T-helper 2 cell treated with Interferon-gamma antibody and Interleukin-4, amounts not matched to agents 100 ng/mL and 5 ng/mL, for 36 hours (primary cell): ENCODE measurements at regions not wholly inside any gene's neighbourhood (a gene's known extent, or its start where the extent isn't known, plus 50 kb on each side); places are given as distances from the start of the nearest gene placed in this dataset.

ENCODE experiments used
- intact Hi-C: fragments of 100-400 bp; cut with micrococcal nuclease; formaldehyde crosslinking; loops from one replicate; pipeline ENCODE4 v1.15.1; 2023

DNA sequence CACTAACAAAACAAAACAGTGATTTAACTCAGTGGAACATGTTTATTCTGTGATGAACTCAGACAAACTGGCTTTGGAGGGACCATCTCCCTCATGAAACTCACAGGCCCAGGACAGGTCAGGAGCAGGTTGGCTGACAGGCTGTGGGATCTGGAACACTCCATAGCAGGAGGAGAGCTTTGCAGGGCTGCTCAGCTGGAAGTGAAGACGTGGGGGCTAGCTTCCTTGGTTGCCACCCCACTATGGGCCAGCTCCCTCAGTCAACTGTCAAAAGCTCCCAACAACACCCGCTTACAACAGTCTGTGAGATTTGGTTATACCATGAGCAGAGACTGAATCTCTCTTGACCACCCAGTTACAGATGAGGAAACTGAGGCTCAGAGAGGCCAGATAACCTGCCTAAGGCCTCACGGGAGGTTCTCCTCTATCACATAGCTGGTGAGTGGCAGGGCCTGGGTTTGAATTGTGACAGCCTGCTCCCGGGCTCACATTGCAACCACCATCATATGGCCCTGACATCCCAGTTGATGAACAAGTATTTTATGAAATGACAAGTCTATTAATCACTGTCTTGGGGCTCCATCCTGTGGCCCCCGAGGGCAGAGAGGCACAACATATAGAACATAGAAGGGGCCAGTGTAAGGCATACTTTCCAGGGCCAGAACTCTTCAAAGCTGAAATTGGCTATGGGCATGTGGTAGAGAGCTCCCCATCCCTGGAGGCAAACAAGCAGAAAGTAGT, 473.4 kb downstream of the MN1 start:
- intact Hi-C loops, result no loop called here

DNA sequence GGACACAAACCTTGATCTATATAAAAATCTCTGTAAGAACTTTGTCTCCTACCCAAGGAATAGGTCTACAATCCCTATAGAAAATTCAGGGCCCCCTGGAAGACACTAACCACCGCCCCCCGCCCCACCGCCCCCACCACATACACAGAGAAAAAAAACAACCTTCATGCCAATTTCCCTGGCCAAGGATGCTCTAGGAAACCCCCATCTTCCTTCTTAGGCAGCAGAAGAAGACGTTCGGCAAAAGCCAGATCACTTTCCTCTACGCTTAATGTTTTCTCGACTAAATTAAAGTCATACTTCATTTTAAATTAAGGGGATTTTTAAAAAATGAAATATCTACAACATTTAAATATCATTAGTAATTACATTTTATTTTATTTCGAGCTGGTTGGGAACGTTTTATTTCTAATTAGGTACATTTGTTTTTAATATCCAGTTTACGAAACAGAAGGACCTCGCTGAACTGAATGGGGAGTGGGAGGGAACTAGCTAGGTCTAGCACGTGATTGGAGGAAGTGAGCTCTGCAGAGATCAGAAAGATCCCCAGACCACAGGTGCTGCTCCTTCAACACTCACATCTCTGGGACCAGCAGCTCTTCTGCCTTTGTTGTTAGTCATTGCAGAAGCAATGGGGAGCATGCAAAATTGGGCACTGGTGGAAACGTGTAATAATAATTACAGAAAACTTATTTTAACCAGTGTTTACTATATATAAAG, 472.3 kb downstream of the MN1 start:
- intact Hi-C loops, result no loop called here

DNA sequence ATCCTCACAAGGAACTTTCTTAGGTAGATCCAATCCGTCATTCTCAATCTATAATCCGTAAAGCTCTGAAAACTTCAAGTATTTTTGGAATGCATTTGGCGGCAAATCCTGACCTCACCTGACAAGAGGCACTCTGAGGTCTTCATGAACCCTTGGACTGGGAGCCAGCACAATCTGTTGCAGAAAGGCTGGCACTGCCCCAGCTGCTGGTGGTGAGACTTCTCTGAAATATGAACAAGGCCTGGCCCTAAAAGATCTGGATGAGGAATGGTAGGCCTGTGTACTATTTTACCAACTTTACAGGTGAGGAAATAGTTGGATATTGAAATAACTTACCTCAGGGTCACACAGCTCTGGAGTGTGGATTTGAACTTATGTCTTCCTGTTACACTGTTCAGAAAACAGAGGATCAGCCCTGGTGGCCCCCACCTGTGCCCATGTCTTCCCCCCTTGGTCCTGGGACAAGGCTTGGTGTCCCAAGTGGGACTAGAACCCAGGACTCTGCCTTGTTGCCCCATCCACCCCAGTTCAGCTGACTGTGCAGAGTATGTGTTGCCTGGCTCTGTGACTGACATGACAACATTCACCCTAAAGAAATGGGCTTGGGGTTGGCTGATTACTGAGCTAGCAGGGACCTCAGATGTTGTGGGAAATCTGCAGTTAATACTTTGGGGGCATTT, 471.4 kb downstream of the MN1 start:
- intact Hi-C loops, result no loop called here

DNA sequence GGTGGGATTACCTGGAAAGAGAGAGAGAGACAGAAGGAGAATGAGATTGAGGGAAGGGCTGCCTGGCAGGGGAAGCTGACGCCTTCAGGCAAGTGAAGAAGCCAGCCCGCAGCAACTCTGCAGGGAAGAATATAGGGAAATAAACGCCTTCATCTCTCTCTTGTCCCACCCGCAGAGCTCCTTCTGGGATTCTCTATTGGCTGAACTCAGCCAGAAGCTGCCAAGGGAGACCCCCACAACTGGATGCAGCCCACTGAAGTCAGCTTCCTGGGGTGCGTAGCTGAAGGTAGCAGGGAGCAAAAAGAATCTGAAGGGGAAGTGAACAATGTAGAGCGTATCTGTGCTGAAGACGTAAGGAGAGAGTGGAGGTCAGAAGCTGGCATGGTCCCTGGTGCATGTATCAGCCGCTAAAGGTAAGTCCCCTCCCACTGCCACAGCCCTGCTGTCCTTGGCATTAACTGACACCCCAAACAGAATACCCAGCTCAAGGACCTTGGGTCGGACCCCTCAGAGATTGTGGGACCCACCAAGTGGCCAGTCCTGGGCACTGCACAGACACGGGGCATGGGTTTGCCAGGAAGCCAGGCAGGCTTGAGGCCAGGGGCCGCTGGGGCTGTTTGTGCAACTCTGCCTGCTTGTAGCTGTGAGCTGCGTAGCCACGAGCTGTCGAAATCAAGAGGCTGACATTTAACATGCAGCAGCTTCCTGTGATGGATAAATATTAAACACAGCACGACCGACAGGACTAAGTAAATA, 469.9 kb downstream of the MN1 start:
- intact Hi-C loops, result no loop called here

DNA sequence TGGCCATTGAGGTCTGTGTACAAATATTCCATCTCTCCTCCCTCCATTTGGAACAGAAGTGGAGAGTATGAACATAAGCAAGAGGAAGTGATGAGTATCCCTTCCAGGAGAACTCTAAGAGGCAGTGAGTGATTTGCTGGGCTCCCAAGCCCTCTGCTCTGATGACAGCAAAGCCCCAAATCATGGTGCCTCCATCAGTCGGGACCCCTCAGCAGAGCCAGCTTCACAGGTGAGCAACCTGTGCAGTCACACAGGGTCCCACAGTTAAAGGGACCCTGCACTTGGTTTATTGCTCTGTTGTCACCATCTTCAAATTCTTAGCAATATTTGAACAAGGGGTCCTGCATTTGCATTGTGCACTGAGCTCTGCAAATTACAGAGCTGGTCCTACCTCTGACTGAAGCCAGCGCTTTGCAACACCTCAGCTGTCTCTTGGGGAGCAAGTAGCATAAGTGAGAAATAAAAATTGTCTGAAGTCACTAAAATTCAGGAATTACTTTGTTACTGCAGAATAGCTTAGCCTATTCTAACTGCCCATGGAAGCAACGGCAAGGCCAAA, 466.4 kb downstream of the MN1 start:
- intact Hi-C loops, result no loop called here

DNA sequence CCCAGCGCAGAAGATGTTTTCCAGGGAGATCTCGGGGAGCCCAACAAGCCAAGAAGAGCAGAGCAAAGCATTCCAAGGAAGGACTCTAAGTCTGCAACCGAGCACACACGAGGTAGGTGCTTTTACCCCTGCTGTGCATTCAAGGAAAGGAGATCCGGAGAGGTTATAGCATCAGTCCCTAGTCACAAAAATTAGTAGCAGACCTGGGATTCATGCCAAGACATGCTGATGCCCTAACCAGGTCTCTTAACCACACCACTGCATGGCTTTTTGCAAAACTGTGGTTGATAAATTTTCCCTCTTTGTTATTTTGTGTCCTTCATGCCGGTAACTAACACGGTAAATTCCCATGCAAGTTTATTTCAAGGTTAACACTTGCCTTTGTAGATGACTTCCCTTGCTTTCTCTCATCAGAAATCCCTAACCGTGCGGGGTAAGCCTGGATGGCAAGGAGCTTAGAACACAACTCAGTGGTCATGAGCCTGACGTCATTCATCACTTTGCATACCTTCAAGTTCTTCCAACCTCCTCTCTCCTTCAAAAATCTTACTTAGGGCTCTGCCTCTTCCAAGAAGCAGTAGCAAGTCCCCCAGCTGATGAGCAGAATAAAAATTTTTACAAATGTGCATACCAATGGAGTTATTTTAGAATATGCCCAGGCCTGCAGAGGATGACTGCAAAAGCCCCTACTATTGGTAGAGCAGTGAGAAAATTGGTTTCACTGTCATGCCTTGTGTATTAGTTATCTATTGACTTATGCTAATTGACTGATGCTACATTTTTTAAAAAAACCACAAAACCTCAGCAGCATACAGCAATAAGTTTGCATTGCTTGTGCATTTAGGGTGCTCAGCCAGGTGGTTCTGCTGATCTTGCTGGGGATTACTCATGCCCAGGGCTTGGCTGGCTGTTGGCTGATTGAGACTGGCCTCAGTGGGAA, 465.1 kb downstream of the MN1 start:
- intact Hi-C loops, result no loop called here

DNA sequence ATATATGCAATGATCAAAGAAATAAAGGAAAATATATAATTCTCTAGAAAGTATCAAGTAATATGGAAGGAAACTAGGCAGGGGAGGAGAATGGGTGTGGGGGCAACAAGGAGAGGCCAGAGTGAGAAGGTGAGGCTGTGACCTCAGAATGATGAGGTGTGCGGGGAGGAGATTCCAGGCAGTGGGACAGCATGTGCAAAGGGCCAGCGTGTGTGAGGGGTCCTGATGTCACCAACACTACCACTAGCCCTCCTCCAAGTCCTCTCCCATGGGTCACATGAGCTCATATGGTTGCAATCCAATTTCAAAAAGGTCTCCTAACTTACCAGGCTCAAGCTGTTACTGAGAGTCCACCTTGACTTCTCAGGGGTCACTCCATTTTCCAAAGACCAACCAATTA, 463.9 kb downstream of the MN1 start:
- intact Hi-C loops, result no loop called here

DNA sequence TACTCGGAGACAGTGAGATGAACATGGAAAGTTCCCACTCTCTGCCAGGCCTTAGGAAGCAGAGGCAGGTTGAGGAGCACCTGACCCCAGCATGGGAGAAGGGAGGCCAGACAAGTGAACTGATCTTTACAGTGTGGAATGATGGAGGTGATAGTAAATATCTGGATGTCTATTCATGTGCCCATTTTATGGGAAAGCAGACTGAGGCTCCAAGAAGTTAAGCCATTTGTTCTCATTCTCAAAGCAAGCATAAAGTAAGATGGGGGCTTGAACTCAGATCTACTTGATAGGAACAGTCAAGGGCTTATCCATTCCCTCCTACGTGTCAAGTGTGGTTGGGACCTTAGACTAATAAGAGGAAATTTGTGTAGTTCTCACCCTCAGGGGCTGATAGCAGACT, 461.5 kb downstream of the MN1 start:
- intact Hi-C loops, result no loop called here

DNA sequence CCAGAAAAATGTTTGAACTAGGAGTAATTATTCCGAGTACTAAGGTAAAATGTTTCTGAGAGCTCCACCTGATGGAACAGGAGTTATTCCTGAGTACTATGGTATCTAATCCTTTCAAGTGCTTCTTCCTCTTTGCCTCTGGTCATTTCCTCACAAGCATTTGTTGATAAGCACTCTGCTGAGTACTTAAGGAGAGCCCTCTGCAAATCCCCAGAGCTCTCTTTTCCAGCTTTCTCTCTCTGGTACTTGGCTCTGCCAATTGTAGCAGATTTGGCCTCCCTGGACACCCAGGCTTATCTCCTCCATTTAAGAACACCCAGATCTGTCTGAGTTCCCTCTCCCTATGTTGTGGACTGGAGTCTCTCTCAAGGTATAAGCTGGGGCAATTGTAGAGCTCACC, 457.0 kb downstream of the MN1 start:
- intact Hi-C loops, result no loop called here

DNA sequence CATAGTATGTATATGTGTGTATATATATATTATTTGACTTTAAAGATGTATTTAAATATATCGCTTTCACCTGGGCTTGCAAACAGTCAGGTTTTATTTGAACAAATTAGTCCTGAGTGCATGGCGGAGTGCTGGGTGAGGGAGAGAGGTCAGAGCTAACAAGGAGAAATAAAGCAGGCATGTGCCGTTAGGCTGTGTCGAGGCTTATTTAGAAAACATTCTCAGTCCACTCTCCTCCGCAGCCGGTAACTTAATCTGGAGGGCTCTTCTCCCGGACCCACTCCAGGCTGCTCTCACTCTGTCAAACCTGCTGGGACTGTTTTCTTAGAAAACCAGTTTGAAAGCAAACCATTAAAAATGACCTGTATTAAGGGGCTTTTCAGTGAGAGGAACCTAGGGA, 455.9 kb downstream of the MN1 start:
- intact Hi-C loops, result no loop called here

DNA sequence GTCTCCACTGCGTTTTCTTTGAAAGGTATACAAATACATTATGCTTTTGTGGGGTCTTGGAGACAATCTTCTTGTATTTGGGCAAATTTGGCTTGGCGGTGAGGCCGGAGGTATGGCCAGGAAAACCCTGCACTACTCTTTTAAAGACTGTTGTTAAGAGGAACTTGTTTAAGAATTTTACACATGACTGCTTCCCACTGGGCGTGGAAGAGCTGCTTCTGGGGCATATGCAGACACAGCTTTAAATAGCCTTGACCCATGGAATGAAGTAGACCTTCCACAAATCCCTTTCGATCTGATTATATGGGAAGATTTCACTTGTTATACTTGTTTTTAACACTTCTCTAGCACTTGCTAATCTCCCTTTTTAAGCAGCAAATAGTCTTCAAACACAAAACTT, 453.6 kb downstream of the MN1 start:
- intact Hi-C loops, result no loop called here

DNA sequence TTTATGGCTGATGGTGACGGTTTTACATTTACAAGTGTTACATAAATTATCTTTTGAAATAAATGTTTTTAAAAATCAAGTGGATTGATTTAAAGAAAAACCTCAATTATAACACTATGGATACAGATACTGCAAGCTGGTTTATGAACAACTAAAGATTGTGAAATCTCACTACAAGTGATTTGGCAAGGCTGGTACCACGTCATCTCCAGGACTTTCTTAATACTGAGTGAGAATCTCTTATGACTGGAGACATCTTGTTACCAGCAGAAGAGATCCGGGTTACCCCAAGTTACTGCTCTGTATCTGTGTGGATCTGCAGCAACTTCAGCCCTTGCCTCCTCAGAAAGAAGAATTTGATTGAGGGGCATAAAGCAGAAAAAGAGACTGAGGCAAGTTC, 452.9 kb downstream of the MN1 start:
- intact Hi-C loops, result no loop called here

DNA sequence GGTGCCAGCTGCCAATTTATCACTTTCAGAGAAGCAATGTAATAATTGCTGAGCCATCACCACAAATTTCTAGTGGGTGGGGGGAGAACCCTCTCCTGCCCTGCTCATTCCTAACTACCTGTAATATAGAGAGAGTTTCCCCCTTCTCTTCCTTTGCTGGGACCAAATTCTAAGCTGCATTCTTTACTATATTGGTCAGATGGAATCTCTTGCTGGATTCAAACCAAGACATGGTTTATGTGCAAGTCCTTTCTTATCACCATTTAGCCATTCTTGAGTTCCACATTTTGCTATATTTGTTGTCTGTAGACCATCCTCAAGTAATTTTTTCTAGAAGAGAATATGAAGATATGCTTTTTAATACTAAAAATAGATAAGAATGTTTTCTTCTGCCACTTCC, 452.1 kb downstream of the MN1 start:
- intact Hi-C loops, result no loop called here

DNA sequence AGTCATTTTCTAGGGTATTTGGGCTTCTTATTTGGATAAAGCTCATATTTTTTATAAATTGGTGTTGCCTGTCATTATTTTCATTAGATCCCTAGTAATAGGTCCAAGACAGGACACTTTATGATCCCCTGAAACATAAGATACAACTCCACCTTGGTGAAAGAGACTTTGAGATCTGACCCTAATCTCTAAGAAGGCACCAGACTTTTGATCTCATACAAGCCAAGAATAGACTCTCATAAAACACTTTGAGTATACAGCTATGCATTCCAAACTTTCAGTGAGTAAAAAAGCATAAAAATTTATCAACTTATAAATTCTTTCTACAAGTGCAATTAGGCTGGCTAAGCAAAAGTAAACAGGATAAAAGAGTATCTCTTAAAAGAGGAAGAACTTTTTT, 451.2 kb downstream of the MN1 start:
- intact Hi-C loops, result no loop called here

DNA sequence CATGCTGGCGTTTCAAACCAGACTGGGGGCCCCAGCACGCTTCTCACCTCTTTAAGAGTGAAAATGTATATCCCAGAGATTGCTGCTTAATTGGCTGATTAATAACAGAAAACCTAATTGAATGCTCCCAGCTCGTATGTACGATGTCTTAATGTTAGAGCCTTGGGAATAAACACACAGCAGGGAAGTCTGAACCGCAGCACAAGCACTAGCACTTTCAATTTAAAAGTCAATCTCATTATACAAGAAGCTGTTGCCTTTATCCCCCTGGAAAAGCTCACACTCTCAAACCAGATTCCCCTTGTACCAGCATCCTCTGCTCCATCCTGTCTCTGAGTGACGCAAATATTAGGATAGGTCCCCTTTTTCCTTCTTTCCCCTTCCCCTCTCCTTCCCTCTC, 449.1 kb downstream of the MN1 start:
- intact Hi-C loops, result no loop called here

DNA sequence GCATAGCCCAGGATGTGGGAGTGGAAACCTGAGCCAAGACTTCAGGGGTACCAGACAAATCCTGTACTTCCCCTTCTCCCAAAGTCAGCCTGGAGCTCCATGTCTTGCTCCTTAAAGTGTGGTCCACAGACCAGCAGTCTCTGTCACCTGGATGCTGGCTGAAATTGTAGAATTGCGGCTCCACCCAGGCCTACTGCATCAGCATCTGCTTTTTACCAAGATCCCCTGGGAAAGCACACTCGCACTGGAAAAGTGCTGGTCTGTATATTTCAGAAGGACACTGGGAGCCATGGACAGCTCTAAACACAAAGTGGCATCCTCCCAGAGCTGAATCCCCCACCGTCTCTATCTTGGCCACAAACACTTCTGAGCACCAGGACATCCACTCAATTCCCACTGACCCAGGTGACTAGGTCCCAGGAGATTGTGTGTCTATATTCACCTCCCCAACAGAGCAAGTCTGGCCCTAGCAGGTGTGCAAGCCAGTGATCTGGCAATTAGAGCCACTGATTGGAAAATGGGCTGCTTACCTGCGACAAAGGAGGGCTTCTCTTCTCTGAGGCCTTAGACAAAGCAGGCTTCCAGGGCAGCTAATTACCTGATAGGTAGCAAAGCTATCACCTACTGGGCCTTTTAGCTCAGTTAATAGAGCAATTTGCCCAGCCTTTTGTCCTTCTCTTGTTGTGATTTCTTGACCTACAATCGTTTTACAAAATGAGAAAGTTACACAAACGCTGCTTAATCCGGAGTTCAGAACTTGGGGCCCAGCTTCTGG, 443.3 kb downstream of the MN1 start:
- intact Hi-C loops, result no loop called here

DNA sequence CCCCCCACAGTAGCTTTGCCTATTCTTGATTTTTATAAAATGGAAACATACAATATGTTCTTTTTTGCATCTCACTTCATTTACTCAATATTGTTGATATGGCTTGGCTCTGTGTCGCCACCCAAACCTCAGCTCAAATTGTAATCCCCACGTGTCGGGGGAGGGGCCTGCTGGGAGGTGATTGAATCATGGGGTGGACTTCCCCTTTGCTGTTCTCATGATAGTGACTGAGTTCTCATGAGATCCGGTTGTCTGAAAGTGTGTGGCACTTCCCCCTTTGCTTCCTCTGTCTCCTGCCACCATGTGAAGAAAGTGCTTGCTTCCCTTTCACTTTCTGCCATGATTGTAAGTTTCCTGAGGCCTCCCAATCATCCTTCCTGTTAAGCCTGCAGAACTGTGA, 431.3 kb downstream of the MN1 start:
- intact Hi-C loops, result no loop called here

DNA sequence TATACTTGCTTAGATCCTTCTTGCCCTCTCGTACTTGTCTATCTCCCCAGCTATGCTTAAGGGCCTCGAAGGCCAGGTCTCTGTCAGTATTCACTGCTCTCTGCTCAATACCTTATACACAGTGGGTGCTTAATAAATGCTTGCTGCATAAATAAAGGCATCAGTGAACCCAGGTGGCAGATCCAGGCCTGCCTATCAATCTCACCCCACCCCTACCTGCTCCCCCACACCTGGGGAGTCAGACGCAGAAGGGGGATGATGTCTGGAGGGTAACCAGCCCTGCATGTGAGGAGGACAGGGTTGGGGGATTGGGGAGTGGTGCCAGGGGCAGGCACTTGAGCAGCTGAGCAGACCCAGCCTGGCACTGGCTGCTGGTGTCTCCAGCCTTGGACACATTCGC, 430.6 kb downstream of the MN1 start:
- intact Hi-C loops, result no loop called here

DNA sequence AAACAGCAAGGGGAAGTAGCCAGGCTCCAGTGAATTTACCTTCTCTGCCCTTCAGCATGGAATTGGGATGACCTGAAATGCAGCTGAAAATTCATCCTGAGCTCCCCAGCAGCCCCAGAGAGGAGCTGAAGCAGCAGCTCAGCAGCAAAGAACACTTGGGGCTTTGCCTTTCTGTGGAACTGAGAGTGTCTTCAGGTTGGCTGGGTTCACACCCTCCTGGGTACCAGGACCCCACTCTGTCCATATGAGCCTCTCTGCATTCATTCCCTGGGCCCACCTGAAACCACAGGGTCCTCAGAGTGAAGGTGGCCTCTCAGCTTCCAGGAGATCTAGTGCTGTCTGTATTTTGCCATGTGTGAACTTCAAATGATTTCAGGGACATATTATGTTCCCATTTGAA, 429.2 kb downstream of the MN1 start:
- intact Hi-C loops, result no loop called here
